Keratinocyte (primary cell): ENCODE measurements at regions not wholly inside any gene's neighbourhood (a gene's known extent, or its start where the extent isn't known, plus 50 kb on each side); places are given as distances from the start of the nearest gene placed in this dataset.

Experiments
- DNase-seq: peaks from one replicate; pipeline ENCODE4 v3.0.0-alpha.2; 2011; ENCODE audit warnings: low read depth, missing footprints, low spot score
- FAIRE-seq: peaks from 2 replicates; lab custom pipeline; 2011; peaks lifted over from hg19 to GRCh38; lab: Jason Lieb, UNC
- H2AFZ ChIP-seq: 2 replicates; pipeline ENCODE4 v1.6.0; 2012; ENCODE audit warnings: low read length, control low read depth, inconsistent platforms; ENCODE audit not compliant: control insufficient read depth
- H3K27ac ChIP-seq: 2 replicates; pipeline ENCODE4 v1.5.1; 2011; ENCODE audit warnings: low read length; ENCODE audit not compliant: control insufficient read depth, insufficient read depth
- H3K27me3 ChIP-seq: 3 replicates; pipeline ENCODE4 v1.6.0; 2011; ENCODE audit warnings: low read length; ENCODE audit not compliant: control insufficient read depth, insufficient read depth; ENCODE audit errors: extremely low read depth
- H3K36me3 ChIP-seq, 2 experiments: 2 replicates in 1 of 2; 3 replicates in 1 of 2; pipeline ENCODE4 v1.5.1; 2011; ENCODE audit warnings: low read length in 2 of 2, mild to moderate bottlenecking in 1 of 2; ENCODE audit not compliant: control insufficient read depth in 2 of 2, insufficient read depth in 2 of 2; ENCODE audit errors: extremely low read depth in 1 of 2
- H3K4me1 ChIP-seq: 3 replicates; pipeline ENCODE4 v1.5.1; 2011; ENCODE audit warnings: low read length; ENCODE audit not compliant: control insufficient read depth, insufficient read depth; ENCODE audit errors: extremely low read depth
- H3K4me2 ChIP-seq: 3 replicates; pipeline ENCODE4 v1.6.0; 2011; ENCODE audit warnings: low read depth, low read length; ENCODE audit not compliant: control insufficient read depth, insufficient read depth; ENCODE audit errors: extremely low read depth
- H3K4me3 ChIP-seq, 3 experiments: fragments of 200-600 bp in 1 of 3; sonication (generic) in 1 of 3; 2 replicates in 2 of 3; 3 replicates in 1 of 3; pipeline ENCODE4 v1.5.1; 2011 to 2016; ENCODE audit warnings: low read length in 3 of 3, mild to moderate bottlenecking in 3 of 3, control low read depth in 2 of 3, inconsistent platforms in 1 of 3, low read depth in 1 of 3, mixed read lengths in 1 of 3, mixed run types in 1 of 3, moderate library complexity in 1 of 3; ENCODE audit not compliant: control insufficient read depth in 2 of 3, insufficient read depth in 2 of 3; ENCODE audit errors: extremely low read depth in 1 of 3
- H3K79me2 ChIP-seq: 2 replicates; pipeline ENCODE4 v1.6.0; 2012; ENCODE audit warnings: low read length; ENCODE audit not compliant: control insufficient read depth, insufficient read depth
- H3K9ac ChIP-seq: 3 replicates; pipeline ENCODE4 v1.6.0; 2011; ENCODE audit warnings: low read length; ENCODE audit not compliant: control insufficient read depth, insufficient read depth; ENCODE audit errors: extremely low read depth
- H3K9me1 ChIP-seq: 3 replicates; pipeline ENCODE4 v1.6.0; 2011; ENCODE audit warnings: low read length; ENCODE audit not compliant: control insufficient read depth, insufficient read depth; ENCODE audit errors: extremely low read depth
- H3K9me3 ChIP-seq: 2 replicates; pipeline ENCODE4 v1.5.1; 2012; ENCODE audit warnings: low read depth, low read length; ENCODE audit not compliant: control insufficient read depth
- H4K20me1 ChIP-seq: 3 replicates; pipeline ENCODE4 v1.6.0; 2011; ENCODE audit warnings: low read length; ENCODE audit not compliant: control insufficient read depth, insufficient read depth; ENCODE audit errors: extremely low read depth
- EZH2 ChIP-seq: IDR thresholded peaks from one replicate; pipeline ENCODE4 v1.6.1; 2012; ENCODE audit warnings: inconsistent platforms, mild to moderate bottlenecking, low read length, moderate library complexity
- dilution Hi-C: fragments of 300-500 bp; cut with MboI; formaldehyde crosslinking; loops from one replicate; pipeline ENCODE4 v1.7.0; 2020; ENCODE audit warnings: low sequenced_read_pairs; ENCODE audit not compliant: extremely low pct_ligation_motif_present
- TF ChIP-seq, protein P1 (sequence below), 3 experiments: IDR thresholded peaks in 1 of 3; conservative IDR thresholded peaks in 1 of 3; optimal IDR thresholded peaks in 1 of 3; 2 replicates in 2 of 3; 3 replicates in 1 of 3; pipeline versions ENCODE3 to v1.5.1; 2011; ENCODE audit warnings: low read length in 3 of 3, mild to moderate bottlenecking in 3 of 3, moderate library complexity in 2 of 3, control low read depth in 1 of 3, inconsistent platforms in 1 of 3; ENCODE audit not compliant: insufficient read depth in 2 of 3; ENCODE audit errors: extremely low read depth in 1 of 3

- no peak for FAIRE-seq
- DNase-seq, result no peak
- Histone ChIP-seq H3K4me1 (no peaks in the 10 kb centered on the region), H4K20me1 (no peaks in the 10 kb centered on the region), H3K36me3 (no peaks in the 10 kb centered on the region), H3K9me3 (no peaks in the 10 kb centered on the region), H3K4me2 (no peak overlapping the region), H3K9ac (no peak overlapping the region), H2AFZ (no peak overlapping the region), H3K27ac (no peak overlapping the region), H3K79me2 (no peaks in the 10 kb centered on the region), H3K9me1 (no peaks in the 10 kb centered on the region), H3K27me3 (peaks cover 4% of the 10 kb centered on the region), H3K4me3 (no peak overlapping the region)
- TF ChIP-seq, protein P1, sequence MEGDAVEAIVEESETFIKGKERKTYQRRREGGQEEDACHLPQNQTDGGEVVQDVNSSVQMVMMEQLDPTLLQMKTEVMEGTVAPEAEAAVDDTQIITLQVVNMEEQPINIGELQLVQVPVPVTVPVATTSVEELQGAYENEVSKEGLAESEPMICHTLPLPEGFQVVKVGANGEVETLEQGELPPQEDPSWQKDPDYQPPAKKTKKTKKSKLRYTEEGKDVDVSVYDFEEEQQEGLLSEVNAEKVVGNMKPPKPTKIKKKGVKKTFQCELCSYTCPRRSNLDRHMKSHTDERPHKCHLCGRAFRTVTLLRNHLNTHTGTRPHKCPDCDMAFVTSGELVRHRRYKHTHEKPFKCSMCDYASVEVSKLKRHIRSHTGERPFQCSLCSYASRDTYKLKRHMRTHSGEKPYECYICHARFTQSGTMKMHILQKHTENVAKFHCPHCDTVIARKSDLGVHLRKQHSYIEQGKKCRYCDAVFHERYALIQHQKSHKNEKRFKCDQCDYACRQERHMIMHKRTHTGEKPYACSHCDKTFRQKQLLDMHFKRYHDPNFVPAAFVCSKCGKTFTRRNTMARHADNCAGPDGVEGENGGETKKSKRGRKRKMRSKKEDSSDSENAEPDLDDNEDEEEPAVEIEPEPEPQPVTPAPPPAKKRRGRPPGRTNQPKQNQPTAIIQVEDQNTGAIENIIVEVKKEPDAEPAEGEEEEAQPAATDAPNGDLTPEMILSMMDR (optimal IDR thresholded peaks at IDR 0.05 in 1 of 3, IDR thresholded peaks at IDR 0.05 in 1 of 3, conservative IDR thresholded peaks at IDR 0.05 in 1 of 3; ENCODE audit: extremely low read depth in 1 of 3, insufficient read depth in 2 of 3, low read length in 3 of 3), result no peak
- no peak for TF ChIP-seq EZH2
- dilution Hi-C loops, result no loop called here
Measured at GRCh38 chr1:83547901-83548300, 451.0 kb downstream of the TTLL7 start.

DNA sequence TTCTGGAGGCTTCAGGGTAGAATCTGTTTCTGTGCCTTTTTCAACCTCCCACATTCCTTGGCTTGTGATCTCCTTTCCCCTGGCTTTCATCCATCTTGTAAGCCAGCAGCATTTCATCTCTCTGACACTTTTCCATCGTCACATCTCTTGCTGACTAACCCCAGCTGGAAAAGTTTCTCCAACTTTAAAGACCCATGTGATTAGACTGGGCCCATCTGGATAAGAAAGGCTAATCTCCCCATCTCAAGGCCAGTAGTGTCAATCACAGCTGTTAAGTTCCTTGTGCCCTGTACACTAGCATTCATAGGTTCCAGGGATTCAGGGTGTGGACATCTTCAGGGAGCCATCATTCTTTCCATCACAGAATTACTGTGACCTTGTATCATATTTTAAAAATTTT lies 452.1 kb downstream of the TTLL7 start:
- Histone ChIP-seq H3K27me3 (peaks cover 4% of the 10 kb centered on the region), H3K4me1 (no peaks in the 10 kb centered on the region), H4K20me1 (no peaks in the 10 kb centered on the region), H3K4me3 (no peak overlapping the region), H3K9me1 (no peaks in the 10 kb centered on the region), H2AFZ (no peak overlapping the region), H3K4me2 (no peak overlapping the region), H3K9me3 (no peaks in the 10 kb centered on the region), H3K79me2 (no peaks in the 10 kb centered on the region), H3K27ac (no peak overlapping the region), H3K36me3 (no peaks in the 10 kb centered on the region), H3K9ac (no peak overlapping the region)
- dilution Hi-C loops, result no loop called here
- TF ChIP-seq EZH2, result no peak
- TF ChIP-seq, protein P1 (optimal IDR thresholded peaks at IDR 0.05 in 1 of 3, IDR thresholded peaks at IDR 0.05 in 1 of 3, conservative IDR thresholded peaks at IDR 0.05 in 1 of 3; ENCODE audit: extremely low read depth in 1 of 3, insufficient read depth in 2 of 3, low read length in 3 of 3), result no peak
- DNase-seq, result no peak
- FAIRE-seq, result no peak
